CD4-positive, alpha-beta T cell (primary cell): ENCODE measurements at regions not wholly inside any gene's neighbourhood (a gene's known extent, or its start where the extent isn't known, plus 50 kb on each side); places are given as distances from the start of the nearest gene placed in this dataset.

Experiments
- ATAC-seq: fragments of 200-7000 bp; cut with Tn5 transposase; one replicate; pipeline ENCODE4 v1.10.0; 2022; ENCODE audit warnings: mild to moderate bottlenecking; ENCODE audit not compliant: poor library complexity
- CTCF ChIA-PET: fragments of 350-600 bp; sonication (Branson Sonifier 250); formaldehyde crosslinking; loops from one replicate; lab custom pipeline; 2021; ENCODE audit warnings: antibody characterized with exemption, inconsistent platforms; lab: Charles Lee
- POLR2A ChIA-PET: fragments of 350-600 bp; sonication (Branson Sonifier 250); formaldehyde crosslinking; loops from one replicate; lab custom pipeline; 2021; ENCODE audit warnings: antibody characterized with exemption, inconsistent platforms; lab: Charles Lee
- DNase-seq, 14 experiments: peaks; one replicate each; pipeline ENCODE4 v3.0.0-alpha.2; 2013 to 2020; ENCODE audit warnings: mixed read lengths in 2 of 14
- H3K27ac ChIP-seq, 2 donors: one replicate each; pipeline versions ENCODE4 v1.5.1 to v1.7.0; 2013; ENCODE audit warnings: low read length in 2 of 2, low read depth in 1 of 2, mild to moderate bottlenecking in 1 of 2
- H3K27me3 ChIP-seq, 2 experiments: 1 replicate in 1 of 2; 2 replicates in 1 of 2; pipeline versions ENCODE4 v1.6.1 to v1.7.0; 2013; ENCODE audit warnings: low read length in 2 of 2, control low read depth in 1 of 2, mild to moderate bottlenecking in 1 of 2, moderate library complexity in 1 of 2; ENCODE audit not compliant: insufficient read depth in 2 of 2, control insufficient read depth in 1 of 2
- H3K36me3 ChIP-seq: one replicate; pipeline ENCODE4 v1.6.1; 2013; ENCODE audit warnings: low read length, control low read depth; ENCODE audit not compliant: insufficient read depth
- H3K4me1 ChIP-seq: one replicate; pipeline ENCODE4 v1.6.1; 2013; ENCODE audit warnings: low read length, control low read depth; ENCODE audit not compliant: insufficient read depth
- H3K4me3 ChIP-seq: one replicate; pipeline ENCODE4 v1.5.1; 2013; ENCODE audit warnings: mild to moderate bottlenecking, low read length, moderate library complexity
- H3K9me3 ChIP-seq, 2 experiments: 1 replicate in 1 of 2; 2 replicates in 1 of 2; pipeline versions ENCODE4 v1.6.1 to v1.7.0; 2013; ENCODE audit warnings: low read length in 2 of 2, mild to moderate bottlenecking in 2 of 2, control low read depth in 1 of 2, moderate library complexity in 1 of 2; ENCODE audit not compliant: control insufficient read depth in 1 of 2, insufficient read depth in 1 of 2
- H3K27ac Mint-ChIP-seq: one replicate; pipeline ENCODE4 v1.8.0; 2020; ENCODE audit warnings: mixed read lengths
- H3K27me3 Mint-ChIP-seq: one replicate; pipeline ENCODE4 v1.8.0; 2021; ENCODE audit warnings: mixed read lengths
- H3K36me3 Mint-ChIP-seq: one replicate; pipeline ENCODE4 v1.8.0; 2021; ENCODE audit warnings: low read depth, mixed read lengths
- H3K4me1 Mint-ChIP-seq: one replicate; pipeline ENCODE4 v1.8.0; 2021; ENCODE audit warnings: low read depth, mixed read lengths
- H3K4me3 Mint-ChIP-seq: one replicate; pipeline ENCODE4 v1.8.0; 2020; ENCODE audit warnings: mild to moderate bottlenecking, mixed read lengths
- H3K9me3 Mint-ChIP-seq: one replicate; pipeline ENCODE4 v1.8.0; 2020; ENCODE audit warnings: mixed read lengths
- intact Hi-C, 2 experiments: fragments of 100-400 bp; cut with DNase I in 1 of 2; cut with micrococcal nuclease in 1 of 2; formaldehyde crosslinking; loops; one replicate each; pipeline versions ENCODE4 v1.15.1 to v1.9.0; 2023 to 2025; cut with DNase I, micrococcal nuclease
- TF ChIP-seq, protein P1 (sequence below): fragments of 200-600 bp; IDR thresholded peaks from one replicate; pipeline ENCODE4 v1.8.0; 2022; ENCODE audit warnings: antibody characterized with exemption, mild to moderate bottlenecking

DNA sequence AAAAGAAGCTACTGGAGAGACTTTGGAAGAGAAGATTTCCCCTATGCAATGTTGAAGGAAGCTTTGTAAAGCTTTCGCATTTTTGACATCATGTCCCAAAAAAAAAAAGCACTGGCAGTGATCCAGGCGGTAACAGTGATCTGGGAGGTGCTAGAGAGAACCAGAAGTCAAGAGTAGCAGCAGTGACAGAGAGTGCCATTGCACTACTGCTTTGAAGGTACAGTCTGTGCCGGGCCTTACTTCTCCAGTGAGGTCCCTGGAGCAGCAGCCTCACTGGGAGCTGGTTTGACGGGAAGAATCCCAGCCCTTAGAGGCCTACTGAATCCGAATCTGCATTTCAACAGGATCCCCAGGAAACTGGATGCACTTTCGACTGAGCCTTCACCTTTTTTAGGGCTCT, 50.9 kb upstream of the ATL2 start:
- H3K36me3 ChIP-seq, result no peaks in the 10 kb centered on the region
- DNase-seq (no peak), ATAC-seq (no peak)
- H3K4me1 ChIP-seq, result no peaks in the 10 kb centered on the region
- H3K4me3 ChIP-seq, result no peak overlapping the region
- Mint-ChIP-seq H3K27me3 (peaks cover 4% of the 10 kb centered on the region), H3K36me3 (no peaks in the 10 kb centered on the region), H3K4me3 (no peak overlapping the region), H3K4me1 (no peaks in the 10 kb centered on the region), H3K9me3 (no peaks in the 10 kb centered on the region), H3K27ac (no peak overlapping the region)
- intact Hi-C loops, result no loop called here
- H3K27me3 ChIP-seq, result no peaks in the 10 kb centered on the region
- CTCF ChIA-PET, result no interaction called here
- H3K9me3 ChIP-seq, result no peaks in the 10 kb centered on the region
- TF ChIP-seq, protein P1, sequence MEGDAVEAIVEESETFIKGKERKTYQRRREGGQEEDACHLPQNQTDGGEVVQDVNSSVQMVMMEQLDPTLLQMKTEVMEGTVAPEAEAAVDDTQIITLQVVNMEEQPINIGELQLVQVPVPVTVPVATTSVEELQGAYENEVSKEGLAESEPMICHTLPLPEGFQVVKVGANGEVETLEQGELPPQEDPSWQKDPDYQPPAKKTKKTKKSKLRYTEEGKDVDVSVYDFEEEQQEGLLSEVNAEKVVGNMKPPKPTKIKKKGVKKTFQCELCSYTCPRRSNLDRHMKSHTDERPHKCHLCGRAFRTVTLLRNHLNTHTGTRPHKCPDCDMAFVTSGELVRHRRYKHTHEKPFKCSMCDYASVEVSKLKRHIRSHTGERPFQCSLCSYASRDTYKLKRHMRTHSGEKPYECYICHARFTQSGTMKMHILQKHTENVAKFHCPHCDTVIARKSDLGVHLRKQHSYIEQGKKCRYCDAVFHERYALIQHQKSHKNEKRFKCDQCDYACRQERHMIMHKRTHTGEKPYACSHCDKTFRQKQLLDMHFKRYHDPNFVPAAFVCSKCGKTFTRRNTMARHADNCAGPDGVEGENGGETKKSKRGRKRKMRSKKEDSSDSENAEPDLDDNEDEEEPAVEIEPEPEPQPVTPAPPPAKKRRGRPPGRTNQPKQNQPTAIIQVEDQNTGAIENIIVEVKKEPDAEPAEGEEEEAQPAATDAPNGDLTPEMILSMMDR, result no peak
- no peak overlapping the region for H3K27ac ChIP-seq
- POLR2A ChIA-PET, result no interaction called here

DNA sequence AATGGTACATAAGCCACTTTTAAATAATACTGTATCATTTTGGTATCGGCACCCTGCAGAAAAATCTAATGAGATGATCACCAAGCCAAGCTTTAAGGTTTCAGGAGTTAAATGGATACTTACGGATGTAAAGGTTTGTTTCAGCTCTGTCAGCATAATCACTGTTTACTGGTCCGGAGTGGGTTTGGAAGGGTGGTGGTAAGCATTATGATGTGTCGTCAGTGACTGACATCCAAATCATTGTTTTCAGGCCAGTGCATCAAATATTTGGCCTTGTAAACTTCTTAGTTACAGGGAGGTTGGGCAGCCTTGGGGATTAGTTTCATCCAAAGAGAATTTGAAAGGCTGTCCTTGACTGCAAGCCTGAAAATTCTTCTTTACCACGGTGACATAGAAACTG, 50.0 kb upstream of the ATL2 start:
- Mint-ChIP-seq H3K4me3 (no peak overlapping the region), H3K9me3 (no peaks in the 10 kb centered on the region), H3K27ac (no peak overlapping the region), H3K36me3 (no peaks in the 10 kb centered on the region), H3K4me1 (no peaks in the 10 kb centered on the region), H3K27me3 (peaks cover 4% of the 10 kb centered on the region)
- DNase-seq (no peak), ATAC-seq (no peak)
- Histone ChIP-seq H3K27me3 (no peaks in the 10 kb centered on the region), H3K9me3 (no peaks in the 10 kb centered on the region), H3K4me1 (no peaks in the 10 kb centered on the region), H3K27ac (no peak overlapping the region), H3K4me3 (no peak overlapping the region), H3K36me3 (no peaks in the 10 kb centered on the region)
- ChIA-PET CTCF (no interaction called here), POLR2A (no interaction called here)
- intact Hi-C loops, result no loop called here
- TF ChIP-seq, protein P1, result no peak
